ENCODE measurements at regions not wholly inside any gene's neighbourhood (a gene's known extent, or its start where the extent isn't known, plus 50 kb on each side); places are given as distances from the start of the nearest gene placed in this dataset.
"Not testable (repeated sequence)": the region's sequence is repeated elsewhere in the genome, so short reads cannot be mapped to it uniquely, and the experiment has no call there.

DNA sequence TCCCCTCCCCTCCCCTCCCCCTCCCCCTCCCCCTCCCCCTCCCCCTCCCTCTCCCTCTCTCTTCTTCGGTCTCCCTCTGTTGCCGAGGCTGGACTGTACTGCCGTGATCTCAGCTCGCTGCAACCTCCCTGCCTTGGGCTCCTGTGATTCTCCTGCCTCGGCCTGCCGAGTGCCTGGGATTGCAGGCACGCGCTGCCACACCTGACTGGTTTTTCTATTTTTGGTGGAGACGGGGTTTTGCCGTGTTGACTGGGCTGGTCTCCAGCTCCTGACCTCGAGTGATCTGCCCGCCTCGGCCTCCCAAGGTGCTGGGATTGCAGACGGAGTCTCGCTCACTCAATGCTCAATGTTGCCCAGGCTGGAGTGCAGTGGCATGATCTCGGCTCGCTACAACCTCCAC lies 78.8 kb upstream of the ARMCX2 start:
- H3K4me1 ChIP-seq (ENCODE audit: control insufficient read depth in 2 of 2, insufficient read depth in 2 of 2, low read length in 2 of 2); H3K36me3 ChIP-seq (replicated peaks in 1 of 2; ENCODE audit: control extremely low read depth in 1 of 2, control insufficient read depth in 1 of 2, extremely low read depth in 1 of 2, insufficient read depth in 2 of 2, low read length in 1 of 2); H3K27ac ChIP-seq (ENCODE audit: low read length in 2 of 2); H3K27ac Mint-ChIP-seq; CTCF ChIA-PET; intact Hi-C loops (cut with micrococcal nuclease); H3K4me2 ChIP-seq (replicated peaks; ENCODE audit: low read depth, low read length, poor library complexity, severe bottlenecking); H4K20me1 ChIP-seq (ENCODE audit: control insufficient read depth, insufficient read depth, low read length, poor library complexity, severe bottlenecking); H3K27me3 ChIP-seq (replicated peaks in 1 of 4; ENCODE audit: control extremely low read depth in 1 of 4, control insufficient read depth in 3 of 4, insufficient read depth in 4 of 4, low read length in 3 of 4); H3K27me3 Mint-ChIP-seq; H3K4me1 Mint-ChIP-seq; POLR2A ChIA-PET; H3K9me3 ChIP-seq (ENCODE audit: control extremely low read depth in 1 of 3, control insufficient read depth in 2 of 3, insufficient read depth in 1 of 3, low read length in 2 of 3); H3K9ac ChIP-seq (ENCODE audit: low read length); H3K9me3 Mint-ChIP-seq (ENCODE audit: insufficient read depth); H3K4me3 ChIP-seq (ENCODE audit: control extremely low read depth in 1 of 5, extremely low read depth in 1 of 5, insufficient read depth in 1 of 5, low read depth in 2 of 5, low read length in 4 of 5); ATAC-seq (ENCODE audit: low read depth); H3K4me3 Mint-ChIP-seq; DNase-seq; H3K79me2 ChIP-seq (ENCODE audit: control insufficient read depth, insufficient read depth, low read length); H2AFZ ChIP-seq (ENCODE audit: insufficient read depth, low read depth, low read length, poor library complexity, severe bottlenecking): not testable (repeated sequence)
- no CpG with 5 or more reads among the region's 17 CpGs for WGBS (ENCODE audit: insufficient coverage)

DNA sequence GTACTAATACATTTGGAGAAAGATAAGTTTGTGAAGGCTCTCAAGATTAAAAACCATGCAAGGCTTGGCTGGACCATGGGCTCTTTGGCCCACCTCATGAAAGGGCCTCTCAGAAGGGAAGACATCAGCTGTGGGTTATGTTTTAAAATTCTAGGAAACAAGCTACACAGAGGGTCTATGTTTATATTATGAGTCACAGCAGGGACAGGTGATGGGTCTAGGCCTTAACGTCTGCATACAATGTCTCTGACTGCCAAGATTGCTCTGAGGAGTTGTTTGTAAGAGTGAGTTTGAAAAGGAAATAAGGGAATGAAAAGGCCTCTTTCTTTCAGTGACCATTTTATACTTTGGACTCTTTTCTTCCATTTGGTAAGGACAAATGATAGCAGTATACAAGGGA lies 77.0 kb upstream of the ARMCX2 start:
- H3K4me2 ChIP-seq (replicated peaks; ENCODE audit: low read depth, low read length, poor library complexity, severe bottlenecking): no peak overlapping the region
- CTCF ChIA-PET: no interaction called here
- Mint-ChIP-seq H3K27ac (no peak overlapping the region), H3K27me3 (no peaks in the 10 kb centered on the region), H3K4me3 (no peak overlapping the region), H3K9me3 (ENCODE audit: insufficient read depth) (no peaks in the 10 kb centered on the region), H3K4me1 (no peaks in the 10 kb centered on the region)
- TF ChIP-seq, protein P1, sequence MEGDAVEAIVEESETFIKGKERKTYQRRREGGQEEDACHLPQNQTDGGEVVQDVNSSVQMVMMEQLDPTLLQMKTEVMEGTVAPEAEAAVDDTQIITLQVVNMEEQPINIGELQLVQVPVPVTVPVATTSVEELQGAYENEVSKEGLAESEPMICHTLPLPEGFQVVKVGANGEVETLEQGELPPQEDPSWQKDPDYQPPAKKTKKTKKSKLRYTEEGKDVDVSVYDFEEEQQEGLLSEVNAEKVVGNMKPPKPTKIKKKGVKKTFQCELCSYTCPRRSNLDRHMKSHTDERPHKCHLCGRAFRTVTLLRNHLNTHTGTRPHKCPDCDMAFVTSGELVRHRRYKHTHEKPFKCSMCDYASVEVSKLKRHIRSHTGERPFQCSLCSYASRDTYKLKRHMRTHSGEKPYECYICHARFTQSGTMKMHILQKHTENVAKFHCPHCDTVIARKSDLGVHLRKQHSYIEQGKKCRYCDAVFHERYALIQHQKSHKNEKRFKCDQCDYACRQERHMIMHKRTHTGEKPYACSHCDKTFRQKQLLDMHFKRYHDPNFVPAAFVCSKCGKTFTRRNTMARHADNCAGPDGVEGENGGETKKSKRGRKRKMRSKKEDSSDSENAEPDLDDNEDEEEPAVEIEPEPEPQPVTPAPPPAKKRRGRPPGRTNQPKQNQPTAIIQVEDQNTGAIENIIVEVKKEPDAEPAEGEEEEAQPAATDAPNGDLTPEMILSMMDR (IDR thresholded peaks at IDR 0.05): no peak
- no peak for TF ChIP-seq EZH2 (IDR thresholded peaks at IDR 0.05; ENCODE audit: borderline replicate concordance, insufficient read depth, low read depth, low read length, poor library complexity, severe bottlenecking)
- DNase-seq: no peak
- H3K27me3 ChIP-seq (replicated peaks in 1 of 4; ENCODE audit: control extremely low read depth in 1 of 4, control insufficient read depth in 3 of 4, insufficient read depth in 4 of 4, low read length in 3 of 4): no peaks in the 10 kb centered on the region
- H3K4me1 ChIP-seq (ENCODE audit: control insufficient read depth in 2 of 2, insufficient read depth in 2 of 2, low read length in 2 of 2): no peaks in the 10 kb centered on the region
- no peak overlapping the region for H3K27ac ChIP-seq (ENCODE audit: low read length in 2 of 2)
- WGBS (ENCODE audit: insufficient coverage): no CpG with 5 or more reads among the region's 1 CpG
- no peaks in the 10 kb centered on the region for H3K36me3 ChIP-seq (replicated peaks in 1 of 2; ENCODE audit: control extremely low read depth in 1 of 2, control insufficient read depth in 1 of 2, extremely low read depth in 1 of 2, insufficient read depth in 2 of 2, low read length in 1 of 2)
- peaks cover 0 to 3% (median 0%) of the 10 kb centered on the region in 3 donors for H3K9me3 ChIP-seq (ENCODE audit: control extremely low read depth in 1 of 3, control insufficient read depth in 2 of 3, insufficient read depth in 1 of 3, low read length in 2 of 3)
- no peak overlapping the region for H3K4me3 ChIP-seq (ENCODE audit: control extremely low read depth in 1 of 5, extremely low read depth in 1 of 5, insufficient read depth in 1 of 5, low read depth in 2 of 5, low read length in 4 of 5)
- intact Hi-C loops (cut with micrococcal nuclease): no loop called here
- no peak overlapping the region for H2AFZ ChIP-seq (ENCODE audit: insufficient read depth, low read depth, low read length, poor library complexity, severe bottlenecking)
- H4K20me1 ChIP-seq (ENCODE audit: control insufficient read depth, insufficient read depth, low read length, poor library complexity, severe bottlenecking): no peaks in the 10 kb centered on the region
- ATAC-seq (ENCODE audit: low read depth): no peak
- no peak overlapping the region for H3K9ac ChIP-seq (ENCODE audit: low read length)
- POLR2A ChIA-PET: no interaction called here
- H3K79me2 ChIP-seq (ENCODE audit: control insufficient read depth, insufficient read depth, low read length): no peaks in the 10 kb centered on the region
